Vagina (tissue), 2 donors: ENCODE measurements at regions not wholly inside any gene's neighbourhood (a gene's known extent, or its start where the extent isn't known, plus 50 kb on each side); places are given as distances from the start of the nearest gene placed in this dataset.

Source experiments
- POLR2A ChIP-seq, 2 donors: fragments of 450-650 bp; IDR thresholded peaks; one replicate each; pipeline ENCODE4 v1.6.1; 2017; ENCODE audit warnings: antibody characterized with exemption in 2 of 2, mild to moderate bottlenecking in 2 of 2, moderate library complexity in 2 of 2
- POLR2AphosphoS5 ChIP-seq, 2 donors: sonication (generic); formaldehyde crosslinking; IDR thresholded peaks; one replicate each; pipeline ENCODE4 v1.9.0; 2017; ENCODE audit warnings: antibody characterized with exemption in 2 of 2, mild to moderate bottlenecking in 2 of 2, low read depth in 1 of 2; ENCODE audit not compliant: insufficient read depth in 1 of 2
- TF ChIP-seq, protein P1 (sequence below), 3 experiments: fragments of 450-650 bp in 2 of 3; fragments of 200-600 bp in 1 of 3; sonication (generic) in 1 of 3; IDR thresholded peaks; one replicate each; pipeline ENCODE4 v1.5.1; 2017 to 2019; ENCODE audit warnings: antibody characterized with exemption in 3 of 3, mild to moderate bottlenecking in 2 of 3, moderate library complexity in 2 of 3

DNA sequence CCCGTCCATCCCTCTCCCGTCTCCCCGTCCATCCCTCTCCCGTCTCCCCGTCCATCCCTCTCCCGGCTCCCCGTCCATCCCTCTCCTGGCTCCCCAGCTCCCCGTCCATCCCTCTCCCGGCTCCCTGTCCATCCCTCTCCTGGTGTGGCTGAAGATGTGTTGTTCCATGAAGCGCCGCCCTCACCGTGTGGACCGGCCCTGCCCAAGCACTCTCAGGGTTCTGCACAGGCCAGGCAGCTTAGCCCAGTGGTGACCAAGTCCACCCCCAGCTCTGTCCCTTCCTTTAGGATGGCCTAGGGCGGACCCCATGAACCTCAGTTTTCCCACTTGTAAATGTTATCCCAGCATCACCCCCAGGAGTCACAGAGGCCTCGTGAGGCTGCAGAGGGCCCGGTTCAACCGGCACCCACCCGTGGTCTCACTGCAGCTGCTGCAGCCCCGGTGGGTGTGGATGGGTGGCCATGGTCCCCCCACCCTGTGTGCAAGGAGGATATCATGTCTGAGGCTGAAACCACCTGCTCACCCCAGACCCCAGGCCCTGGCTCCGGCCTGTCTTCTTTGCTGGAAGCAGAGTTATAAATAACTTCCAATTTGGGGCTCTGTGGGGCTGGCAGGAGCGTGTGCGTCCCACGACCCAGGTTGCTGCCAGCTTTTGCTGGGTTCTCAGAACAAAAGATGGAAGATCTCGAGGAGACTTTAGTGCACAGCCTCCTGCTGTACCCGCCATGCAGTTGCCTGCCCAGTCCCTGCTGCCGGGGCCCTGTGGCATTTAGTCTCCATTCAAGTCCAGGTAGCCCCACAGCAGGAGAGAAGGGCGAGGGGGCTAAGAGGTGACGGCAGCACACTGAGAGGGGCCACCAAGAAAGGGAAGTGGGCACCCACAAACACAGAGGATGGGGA lies 1147.8 kb downstream of the BRD1 start:
- TF ChIP-seq POLR2AphosphoS5 (IDR thresholded peaks at IDR 0.05; ENCODE audit: insufficient read depth in 1 of 2, low read depth in 1 of 2) (no peak), POLR2A (IDR thresholded peaks at IDR 0.05) (no peak)
- TF ChIP-seq, protein P1, sequence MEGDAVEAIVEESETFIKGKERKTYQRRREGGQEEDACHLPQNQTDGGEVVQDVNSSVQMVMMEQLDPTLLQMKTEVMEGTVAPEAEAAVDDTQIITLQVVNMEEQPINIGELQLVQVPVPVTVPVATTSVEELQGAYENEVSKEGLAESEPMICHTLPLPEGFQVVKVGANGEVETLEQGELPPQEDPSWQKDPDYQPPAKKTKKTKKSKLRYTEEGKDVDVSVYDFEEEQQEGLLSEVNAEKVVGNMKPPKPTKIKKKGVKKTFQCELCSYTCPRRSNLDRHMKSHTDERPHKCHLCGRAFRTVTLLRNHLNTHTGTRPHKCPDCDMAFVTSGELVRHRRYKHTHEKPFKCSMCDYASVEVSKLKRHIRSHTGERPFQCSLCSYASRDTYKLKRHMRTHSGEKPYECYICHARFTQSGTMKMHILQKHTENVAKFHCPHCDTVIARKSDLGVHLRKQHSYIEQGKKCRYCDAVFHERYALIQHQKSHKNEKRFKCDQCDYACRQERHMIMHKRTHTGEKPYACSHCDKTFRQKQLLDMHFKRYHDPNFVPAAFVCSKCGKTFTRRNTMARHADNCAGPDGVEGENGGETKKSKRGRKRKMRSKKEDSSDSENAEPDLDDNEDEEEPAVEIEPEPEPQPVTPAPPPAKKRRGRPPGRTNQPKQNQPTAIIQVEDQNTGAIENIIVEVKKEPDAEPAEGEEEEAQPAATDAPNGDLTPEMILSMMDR (IDR thresholded peaks at IDR 0.05), result no peak
